Coronary artery (tissue), 2 donors: ENCODE measurements at regions not wholly inside any gene's neighbourhood (a gene's known extent, or its start where the extent isn't known, plus 50 kb on each side); places are given as distances from the start of the nearest gene placed in this dataset.

ENCODE experiments used
- DNase-seq: peaks from one replicate; pipeline ENCODE4 v3.0.0-alpha.2; 2017; ENCODE audit warnings: low spot score
- H3K27ac ChIP-seq, 2 donors: fragments of 200-600 bp; sonication (generic); one replicate each; pipeline ENCODE4 v1.5.1; 2016 to 2019
- H3K4me3 ChIP-seq: fragments of 200-600 bp; sonication (generic); 2 replicates; pipeline ENCODE4 v1.5.1; 2016; ENCODE audit warnings: mild to moderate bottlenecking, moderate library complexity
- CTCF ChIP-seq: fragments of 200-600 bp; sonication (generic); IDR thresholded peaks from one replicate; pipeline ENCODE4 v1.5.1; 2019; ENCODE audit warnings: antibody characterized with exemption

- no peak overlapping the region for H3K27ac ChIP-seq
- TF ChIP-seq CTCF, result no peak
- DNase-seq, result no peak
- no peak overlapping the region for H3K4me3 ChIP-seq
Measured at GRCh38 chr11:109017489-109017888, 352.6 kb downstream of the DDX10 start.

GRCh38 chr11:109018639-109019038 is 353.8 kb downstream of the DDX10 start:
- Histone ChIP-seq H3K4me3 (no peak overlapping the region), H3K27ac (no peak overlapping the region)
- no peak for DNase-seq
- TF ChIP-seq CTCF, result no peak

GRCh38 chr11:109019342-109019936 is 354.6 kb downstream of the DDX10 start:
- no peak for DNase-seq
- H3K27ac ChIP-seq, result no peak overlapping the region
- H3K4me3 ChIP-seq, result no peak overlapping the region
- TF ChIP-seq CTCF, result no peak

- Histone ChIP-seq H3K4me3 (no peak overlapping the region), H3K27ac (no peak overlapping the region)
- no peak for TF ChIP-seq CTCF
- no peak for DNase-seq
Measured at GRCh38 chr11:109023036-109023435, 358.2 kb downstream of the DDX10 start.

GRCh38 chr11:109026891-109027489 is 362.1 kb downstream of the DDX10 start:
- no peak overlapping the region for H3K27ac ChIP-seq
- DNase-seq, result no peak
- TF ChIP-seq CTCF, result no peak
- H3K4me3 ChIP-seq, result no peak overlapping the region

GRCh38 chr11:109027851-109028250 is 363.0 kb downstream of the DDX10 start:
- no peak for TF ChIP-seq CTCF
- Histone ChIP-seq H3K27ac (no peak overlapping the region), H3K4me3 (no peak overlapping the region)
- no peak for DNase-seq

GRCh38 chr11:109029927-109030326 is 365.1 kb downstream of the DDX10 start:
- DNase-seq, result no peak
- Histone ChIP-seq H3K4me3 (no peak overlapping the region), H3K27ac (no peak overlapping the region)
- no peak for TF ChIP-seq CTCF
